ENCODE measurements at regions not wholly inside any gene's neighbourhood (a gene's known extent, or its start where the extent isn't known, plus 50 kb on each side); places are given as distances from the start of the nearest gene placed in this dataset.

- DNase-seq = no peak
- Histone ChIP-seq H3K4me1 (no peaks in the 10 kb centered on the region), H3K4me3 (no peak overlapping the region), H3K27ac (no peak overlapping the region), H3K27me3 (replicated peaks in 1 of 7) (no peaks in the 10 kb centered on the region), H3K9me3 (no peaks in the 10 kb centered on the region), H3K36me3 (no peaks in the 10 kb centered on the region)
- 72 to 85% (median 77%) methylated on average over 3 of the region's 3 CpGs for WGBS, 5 donors
- intact Hi-C loops (cut with DNase I; ENCODE audit: low total_unique reads) = no loop called here
- TF ChIP-seq POLR2A (IDR thresholded peaks at IDR 0.05) = no peak
- TF ChIP-seq CTCF (IDR thresholded peaks at IDR 0.05 in 8 of 11, conservative IDR thresholded peaks at IDR 0.05 in 3 of 11) = no peak
- no peak for TF ChIP-seq POLR2AphosphoS5 (IDR thresholded peaks at IDR 0.05)
These were observed 134.0 kb downstream of the GXYLT1 start for GRCh38 chr12:42010715-42011114.

- H3K4me3 ChIP-seq = no peak overlapping the region
- H3K27ac ChIP-seq = no peak overlapping the region
- DNase-seq = no peak
- H3K9me3 ChIP-seq = no peaks in the 10 kb centered on the region
- no peaks in the 10 kb centered on the region for H3K27me3 ChIP-seq (replicated peaks in 1 of 7)
- TF ChIP-seq CTCF (IDR thresholded peaks at IDR 0.05 in 8 of 11, conservative IDR thresholded peaks at IDR 0.05 in 3 of 11) = no peak
- intact Hi-C loops (cut with DNase I; ENCODE audit: low total_unique reads) = no loop called here
- no peaks in the 10 kb centered on the region for H3K4me1 ChIP-seq
- 87 to 100% (median 95%) methylated on average over 1 of the region's 1 CpG for WGBS, 5 donors
- H3K36me3 ChIP-seq = no peaks in the 10 kb centered on the region
These were observed 134.4 kb downstream of the GXYLT1 start for GRCh38 chr12:42010257-42010656.

- no peak for TF ChIP-seq POLR2A (IDR thresholded peaks at IDR 0.05)
- TF ChIP-seq POLR2AphosphoS5 (IDR thresholded peaks at IDR 0.05) = no peak
- no peak for TF ChIP-seq CTCF (IDR thresholded peaks at IDR 0.05 in 8 of 11, conservative IDR thresholded peaks at IDR 0.05 in 3 of 11)
- DNase-seq = no peak
- H3K4me1 ChIP-seq = no peaks in the 10 kb centered on the region
- no peak overlapping the region for H3K27ac ChIP-seq
- no peaks in the 10 kb centered on the region for H3K27me3 ChIP-seq (replicated peaks in 1 of 7)
- H3K9me3 ChIP-seq = no peaks in the 10 kb centered on the region
- no peaks in the 10 kb centered on the region for H3K36me3 ChIP-seq
- intact Hi-C loops (cut with DNase I; ENCODE audit: low total_unique reads) = no loop called here
- no peak overlapping the region for H3K4me3 ChIP-seq
- 84 to 95% (median 89%) methylated on average over 5 of the region's 5 CpGs for WGBS, 5 donors
These were observed 135.7 kb downstream of the GXYLT1 start for GRCh38 chr12:42008996-42009395.

- no peak overlapping the region for H3K27ac ChIP-seq
- intact Hi-C loops (cut with DNase I; ENCODE audit: low total_unique reads) = no loop called here
- 85 to 100% (median 100%) methylated on average over 1 of the region's 1 CpG for WGBS, 5 donors
- H3K4me3 ChIP-seq = no peak overlapping the region
- no peaks in the 10 kb centered on the region for H3K36me3 ChIP-seq
- no peaks in the 10 kb centered on the region for H3K9me3 ChIP-seq
- no peak for TF ChIP-seq POLR2A (IDR thresholded peaks at IDR 0.05)
- no peak for TF ChIP-seq POLR2AphosphoS5 (IDR thresholded peaks at IDR 0.05)
- no peak for TF ChIP-seq CTCF (IDR thresholded peaks at IDR 0.05 in 8 of 11, conservative IDR thresholded peaks at IDR 0.05 in 3 of 11)
- H3K4me1 ChIP-seq = no peaks in the 10 kb centered on the region
- peaks cover 0 to 9% (median 0%) of the 10 kb centered on the region in 7 donors for H3K27me3 ChIP-seq (replicated peaks in 1 of 7)
- DNase-seq = no peak
These were observed 141.6 kb downstream of the GXYLT1 start for GRCh38 chr12:42003031-42003430.
